GM18909 (cell line): ENCODE measurements at regions not wholly inside any gene's neighbourhood (a gene's known extent, or its start where the extent isn't known, plus 50 kb on each side); places are given as distances from the start of the nearest gene placed in this dataset.

Source experiments
- ATAC-seq: cut with Tn5 transposase; IDR thresholded peaks from one replicate; pipeline ENCODE4 v1.9.1; 2021; ENCODE audit warnings: mild to moderate bottlenecking; ENCODE audit not compliant: unreplicated experiment, poor library complexity

GRCh38 chr1:222909586-222909985 lies 94.7 kb downstream of the DISP1 start:
- no peak for ATAC-seq

- ATAC-seq, result no peak
Measured at GRCh38 chr1:222910699-222911098, 95.9 kb downstream of the DISP1 start.

- ATAC-seq, result no peak
Measured at GRCh38 chr1:222911866-222912265, 97.0 kb downstream of the DISP1 start.

GRCh38 chr1:222912730-222913129 lies 97.9 kb downstream of the DISP1 start:
- no peak for ATAC-seq

- no peak for ATAC-seq
Measured at GRCh38 chr1:222914861-222915632, 100.2 kb downstream of the DISP1 start.

GRCh38 chr1:222916100-222916499 lies 101.3 kb downstream of the DISP1 start:
- no peak for ATAC-seq

- no peak for ATAC-seq
Measured at GRCh38 chr1:222918801-222919477, 104.1 kb downstream of the DISP1 start.

- ATAC-seq, result no peak
Measured at GRCh38 chr1:222919478-222919865, 104.6 kb downstream of the DISP1 start.

GRCh38 chr1:222920169-222920568 lies 105.3 kb downstream of the DISP1 start:
- ATAC-seq, result no peak

GRCh38 chr1:222921945-222922344 lies 107.1 kb downstream of the DISP1 start:
- ATAC-seq, result no peak

- no peak for ATAC-seq
Measured at GRCh38 chr1:222923506-222923905, 108.7 kb downstream of the DISP1 start.

- no peak for ATAC-seq
Measured at GRCh38 chr1:222924136-222924706, 109.4 kb downstream of the DISP1 start.

- no peak for ATAC-seq
Measured at GRCh38 chr1:222926566-222926965, 111.7 kb downstream of the DISP1 start.

GRCh38 chr1:222927031-222927430 lies 112.2 kb downstream of the DISP1 start:
- no peak for ATAC-seq

GRCh38 chr1:222928212-222928611 lies 113.4 kb downstream of the DISP1 start:
- no peak for ATAC-seq

- no peak for ATAC-seq
Measured at GRCh38 chr1:222930070-222930469, 115.2 kb downstream of the DISP1 start.

GRCh38 chr1:222931023-222931422 lies 116.2 kb downstream of the DISP1 start:
- no peak for ATAC-seq

GRCh38 chr1:222933273-222933672 lies 118.4 kb downstream of the DISP1 start:
- ATAC-seq, result no peak

GRCh38 chr1:222935239-222935900 lies 120.5 kb downstream of the DISP1 start:
- no peak for ATAC-seq

GRCh38 chr1:222936042-222936441 lies 121.2 kb downstream of the DISP1 start:
- ATAC-seq, result no peak

GRCh38 chr1:222938986-222939385 lies 124.1 kb downstream of the DISP1 start:
- no peak for ATAC-seq
